ENCODE measurements at regions not wholly inside any gene's neighbourhood (a gene's known extent, or its start where the extent isn't known, plus 50 kb on each side); places are given as distances from the start of the nearest gene placed in this dataset.

DNA sequence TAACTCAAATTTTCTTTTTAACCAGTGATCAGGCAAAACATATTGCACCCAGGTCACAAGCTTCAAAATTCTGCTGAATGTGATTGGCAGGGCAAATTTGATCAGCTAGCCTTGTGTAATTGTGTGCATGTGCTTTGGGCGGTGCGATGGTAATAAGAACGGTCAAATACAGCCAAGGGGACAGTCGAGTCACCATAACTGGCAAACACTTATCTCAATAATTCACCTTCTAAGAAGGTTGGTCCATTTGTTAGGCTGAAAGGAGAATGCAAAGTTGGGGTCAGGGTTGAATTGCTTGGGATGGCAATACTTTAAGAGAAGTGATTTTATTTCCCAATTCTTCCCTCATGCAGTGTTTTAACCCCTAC, 302.4 kb upstream of the PDZRN3 start:
- TF ChIP-seq, protein P1, sequence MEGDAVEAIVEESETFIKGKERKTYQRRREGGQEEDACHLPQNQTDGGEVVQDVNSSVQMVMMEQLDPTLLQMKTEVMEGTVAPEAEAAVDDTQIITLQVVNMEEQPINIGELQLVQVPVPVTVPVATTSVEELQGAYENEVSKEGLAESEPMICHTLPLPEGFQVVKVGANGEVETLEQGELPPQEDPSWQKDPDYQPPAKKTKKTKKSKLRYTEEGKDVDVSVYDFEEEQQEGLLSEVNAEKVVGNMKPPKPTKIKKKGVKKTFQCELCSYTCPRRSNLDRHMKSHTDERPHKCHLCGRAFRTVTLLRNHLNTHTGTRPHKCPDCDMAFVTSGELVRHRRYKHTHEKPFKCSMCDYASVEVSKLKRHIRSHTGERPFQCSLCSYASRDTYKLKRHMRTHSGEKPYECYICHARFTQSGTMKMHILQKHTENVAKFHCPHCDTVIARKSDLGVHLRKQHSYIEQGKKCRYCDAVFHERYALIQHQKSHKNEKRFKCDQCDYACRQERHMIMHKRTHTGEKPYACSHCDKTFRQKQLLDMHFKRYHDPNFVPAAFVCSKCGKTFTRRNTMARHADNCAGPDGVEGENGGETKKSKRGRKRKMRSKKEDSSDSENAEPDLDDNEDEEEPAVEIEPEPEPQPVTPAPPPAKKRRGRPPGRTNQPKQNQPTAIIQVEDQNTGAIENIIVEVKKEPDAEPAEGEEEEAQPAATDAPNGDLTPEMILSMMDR (IDR thresholded peaks at IDR 0.05; ENCODE audit: low read depth, low read length, missing control alignments) = no peak
- in situ Hi-C loops (cut with HindIII; ENCODE audit: low pct_ligation_motif_present, low sequenced_read_pairs) = no loop called here
- H3K27me3 ChIP-seq (replicated peaks) = no peaks in the 10 kb centered on the region

DNA sequence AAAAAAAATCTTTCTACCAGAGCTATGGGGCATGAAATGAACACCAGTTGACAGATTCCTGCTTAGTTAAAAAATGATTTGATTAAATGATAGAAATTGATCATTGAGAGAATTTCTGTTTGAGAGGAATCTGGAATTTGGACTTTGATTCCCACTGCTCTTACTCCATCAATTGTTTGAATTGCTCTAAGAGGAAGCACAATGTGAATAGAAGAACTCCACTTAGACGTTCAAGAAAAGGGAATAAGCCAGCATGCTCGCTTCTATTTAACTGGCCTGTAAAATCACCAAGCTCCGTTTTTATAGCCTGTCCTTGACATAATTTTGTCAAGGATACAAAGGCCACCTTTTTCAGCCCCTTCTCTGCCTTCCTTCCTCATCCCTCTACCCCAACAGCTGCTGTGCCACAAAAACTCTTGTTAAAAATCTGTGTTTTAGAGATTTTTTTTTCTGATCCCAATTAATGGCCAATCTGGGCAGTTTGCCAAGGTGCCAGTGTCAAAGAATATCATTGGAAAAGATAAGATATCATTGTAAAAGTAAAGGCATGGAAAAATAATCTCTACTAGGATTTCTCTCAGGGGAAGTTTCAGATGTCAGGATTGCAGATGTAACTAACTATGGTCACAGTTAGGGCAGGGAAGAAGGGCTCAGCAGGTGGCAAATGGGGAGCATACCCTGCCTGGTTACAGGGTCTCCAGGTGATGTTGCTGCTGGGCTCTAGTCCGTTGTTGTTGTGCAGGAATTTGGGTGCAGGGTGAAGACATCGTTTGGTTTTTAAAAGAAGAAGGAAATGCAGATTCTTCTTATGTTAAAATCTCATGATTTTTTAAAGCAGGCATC, 301.8 kb upstream of the PDZRN3 start:
- TF ChIP-seq, protein P1 (IDR thresholded peaks at IDR 0.05; ENCODE audit: low read depth, low read length, missing control alignments) = no peak
- in situ Hi-C loops (cut with HindIII; ENCODE audit: low pct_ligation_motif_present, low sequenced_read_pairs) = no loop called here
- Histone ChIP-seq H3K27ac (no peak overlapping the region), H3K27me3 (replicated peaks) (no peaks in the 10 kb centered on the region), H3K4me3 (ENCODE audit: low read depth, low read length) (no peak overlapping the region), H3K36me3 (replicated peaks) (no peaks in the 10 kb centered on the region)
- no peak for DNase-seq

More for the DNA sequence above, 302.4 kb upstream of the PDZRN3 start:
- no peak overlapping the region for H3K27ac ChIP-seq
- DNase-seq = no peak
- H3K36me3 ChIP-seq (replicated peaks) = no peaks in the 10 kb centered on the region
- H3K4me3 ChIP-seq (ENCODE audit: low read depth, low read length) = no peak overlapping the region

DNA sequence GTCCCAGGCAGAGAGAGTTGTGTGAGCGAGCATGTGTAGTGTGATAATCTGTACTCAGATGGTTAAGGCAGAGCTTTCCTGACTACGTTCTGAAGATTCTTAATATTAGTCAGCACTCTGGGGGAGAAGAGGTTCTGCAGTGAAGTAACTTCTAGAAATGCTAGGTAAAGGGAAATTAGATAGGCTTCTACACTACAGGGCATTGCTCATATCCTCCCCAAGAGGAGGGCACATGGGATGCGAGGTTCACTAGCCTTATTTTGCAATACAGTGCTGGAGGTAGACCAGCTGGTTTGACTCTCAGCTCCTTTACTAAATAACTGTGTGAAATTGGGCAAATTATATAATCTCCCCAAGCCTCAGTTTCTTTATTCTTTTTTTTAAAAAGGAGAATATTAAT, 300.3 kb upstream of the PDZRN3 start:
- Histone ChIP-seq H3K27ac (no peak overlapping the region), H3K36me3 (replicated peaks) (no peaks in the 10 kb centered on the region), H3K4me3 (ENCODE audit: low read depth, low read length) (no peak overlapping the region), H3K27me3 (replicated peaks) (no peaks in the 10 kb centered on the region)
- in situ Hi-C loops (cut with HindIII; ENCODE audit: low pct_ligation_motif_present, low sequenced_read_pairs) = no loop called here
- no peak for DNase-seq
- TF ChIP-seq, protein P1 (IDR thresholded peaks at IDR 0.05; ENCODE audit: low read depth, low read length, missing control alignments) = no peak

DNA sequence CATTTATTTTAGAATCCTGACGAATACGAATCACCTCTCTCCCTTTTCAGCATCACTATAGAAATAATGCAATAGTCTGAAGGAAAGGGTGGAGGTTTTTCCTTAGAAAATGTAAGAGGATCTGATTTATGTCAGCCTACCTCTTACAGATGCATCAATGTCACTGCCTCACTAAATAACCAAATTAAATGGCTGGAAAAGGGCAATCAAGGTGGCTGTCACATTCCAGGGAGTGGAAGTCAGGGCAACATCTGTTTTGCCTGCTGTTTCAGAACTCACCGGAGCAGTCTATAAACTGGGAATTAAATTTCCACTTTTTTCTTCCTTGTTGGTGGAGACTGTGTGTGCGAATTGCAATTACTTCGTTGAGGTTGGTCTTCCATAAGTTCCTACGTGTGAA, 299.3 kb upstream of the PDZRN3 start:
- H3K4me3 ChIP-seq (ENCODE audit: low read depth, low read length) = no peak overlapping the region
- TF ChIP-seq, protein P1 (IDR thresholded peaks at IDR 0.05; ENCODE audit: low read depth, low read length, missing control alignments) = no peak
- H3K36me3 ChIP-seq (replicated peaks) = no peaks in the 10 kb centered on the region
- H3K27ac ChIP-seq = no peak overlapping the region
- in situ Hi-C loops (cut with HindIII; ENCODE audit: low pct_ligation_motif_present, low sequenced_read_pairs) = no loop called here
- no peaks in the 10 kb centered on the region for H3K27me3 ChIP-seq (replicated peaks)
- DNase-seq = no peak

DNA sequence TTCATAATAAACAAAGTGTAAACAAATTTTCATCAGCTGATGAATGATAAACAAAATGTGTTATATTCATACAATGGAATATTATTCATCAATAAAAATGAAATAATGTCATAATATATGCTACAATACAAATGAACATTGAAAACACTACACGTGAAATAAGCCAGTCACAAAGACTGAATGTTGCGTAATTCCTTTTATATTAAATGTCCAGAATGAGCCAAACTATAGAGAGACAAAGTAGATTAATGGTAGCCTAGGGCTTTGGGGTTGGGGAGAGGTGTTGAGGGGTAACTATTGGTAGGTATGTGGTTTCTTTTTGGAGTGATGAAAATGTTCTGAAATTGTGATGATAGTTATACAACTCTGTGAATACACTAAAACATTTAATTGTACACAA, 292.9 kb upstream of the PDZRN3 start:
- Histone ChIP-seq H3K27me3 (replicated peaks) (no peaks in the 10 kb centered on the region), H3K4me3 (ENCODE audit: low read depth, low read length) (no peak overlapping the region), H3K36me3 (replicated peaks) (no peaks in the 10 kb centered on the region), H3K27ac (no peak overlapping the region)
- DNase-seq = no peak
- TF ChIP-seq, protein P1 (IDR thresholded peaks at IDR 0.05; ENCODE audit: low read depth, low read length, missing control alignments) = no peak
- in situ Hi-C loops (cut with HindIII; ENCODE audit: low pct_ligation_motif_present, low sequenced_read_pairs) = no loop called here

DNA sequence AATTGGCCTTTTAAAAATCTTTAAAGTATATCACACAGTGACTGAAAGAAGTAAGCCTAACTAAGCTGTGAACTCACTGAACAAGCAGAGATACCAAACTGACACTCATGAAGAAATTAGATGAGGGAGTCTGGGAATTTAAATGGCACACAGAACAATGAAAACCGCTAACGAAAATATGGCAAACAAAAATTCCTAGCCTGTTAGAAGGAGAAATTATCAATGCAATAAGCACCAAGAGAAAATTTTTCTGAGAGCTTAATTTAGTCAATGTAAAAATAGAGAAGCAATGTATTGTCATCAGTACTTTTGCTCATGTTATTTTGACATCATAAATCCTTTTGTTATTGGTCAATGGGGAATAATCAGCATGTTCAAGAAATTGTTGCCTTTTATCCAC, 291.1 kb upstream of the PDZRN3 start:
- no peak overlapping the region for H3K27ac ChIP-seq
- H3K4me3 ChIP-seq (ENCODE audit: low read depth, low read length) = no peak overlapping the region
- H3K36me3 ChIP-seq (replicated peaks) = no peaks in the 10 kb centered on the region
- TF ChIP-seq, protein P1 (IDR thresholded peaks at IDR 0.05; ENCODE audit: low read depth, low read length, missing control alignments) = no peak
- H3K27me3 ChIP-seq (replicated peaks) = no peaks in the 10 kb centered on the region
- no peak for DNase-seq
- in situ Hi-C loops (cut with HindIII; ENCODE audit: low pct_ligation_motif_present, low sequenced_read_pairs) = no loop called here

All from brain microvascular endothelial cell (primary cell).